ENCODE measurements at regions not wholly inside any gene's neighbourhood (a gene's known extent, or its start where the extent isn't known, plus 50 kb on each side); places are given as distances from the start of the nearest gene placed in this dataset.
A peak's percentile ranks its signal among the peaks of the same experiment; 100 is the strongest.

- no peaks in the 10 kb centered on the region for H3K9me2 ChIP-seq
- no peaks in the 10 kb centered on the region for H3K27me3 ChIP-seq (ENCODE audit: insufficient read depth)
- H3K9me3 ChIP-seq: no peaks in the 10 kb centered on the region
- no peaks in the 10 kb centered on the region for H3F3A ChIP-seq (replicated peaks; ENCODE audit: insufficient read depth)
- H3K4me2 ChIP-seq: no peak overlapping the region
- H3K27ac ChIP-seq (ENCODE audit: low read depth in 2 of 2, low read length in 1 of 2): peak overlapping the region in 1 of 2 experiments; percentile 60; a peak in 1 of 4 replicates
- no peak overlapping the region for H3K9ac ChIP-seq
- WGBS (ENCODE audit: low lambda C conversion rate): under 1% methylated on average over 6 of the region's 9 CpGs
- H3K4me1 ChIP-seq (ENCODE audit: control insufficient read depth in 1 of 2, insufficient read depth in 2 of 2, low read depth in 1 of 2, low read length in 1 of 2): peaks cover 0 to 29% of the 10 kb centered on the region in 2 experiments; a peak in 2 of 4 replicates
- H3K79me2 ChIP-seq (ENCODE audit: insufficient read depth): no peaks in the 10 kb centered on the region
- CTCF ChIA-PET: interaction anchor here (0.7 to 5.3 kb wide), 13 partner anchors 10 to 701 kb away, joined by 3 to 19 read pairs (median 4); no protein-coding TSS in a partner anchor
- peak; percentile 68 for DNase-seq
- no peak overlapping the region for H2AFZ ChIP-seq (ENCODE audit: low read depth)
- no peaks in the 10 kb centered on the region for H4K20me1 ChIP-seq (ENCODE audit: insufficient read depth)
- no peaks in the 10 kb centered on the region for H3K36me3 ChIP-seq (replicated peaks in 1 of 2; ENCODE audit: control insufficient read depth in 1 of 2, insufficient read depth in 2 of 2, low read length in 1 of 2)
- POLR2A ChIA-PET: no interaction called here
- no peak overlapping the region for H3K4me3 ChIP-seq (ENCODE audit: low read depth in 2 of 2, low read length in 1 of 2)
- TF ChIP-seq USF2 (IDR thresholded peaks at IDR 0.05; ENCODE audit: borderline replicate concordance, low read depth, low read length) (no peak), FOXJ3 (CRISPR knock-in tag; IDR thresholded peaks at IDR 0.05) (peak; percentile 25; the same call in 1 of the 2 replicates), ELF1 (IDR thresholded peaks at IDR 0.05) (no peak), MAX (IDR thresholded peaks at IDR 0.05; ENCODE audit: low read depth) (no peak), GATA2 (CRISPR knock-in tag; IDR thresholded peaks at IDR 0.05) (0 out of 2 replicates have a peak, but pooled peaks have one; percentile 16), IRF3 (IDR thresholded peaks at IDR 0.05; ENCODE audit: low read depth, low read length) (no peak), RAD21 (IDR thresholded peaks at IDR 0.05; ENCODE audit: low read length) (0 out of 2 replicates have a peak, but pooled peaks have one; percentile 12), MXI1 (IDR thresholded peaks at IDR 0.05; ENCODE audit: low read depth, low read length) (peak; percentile 40; the same call in 1 of the 2 replicates)
These were observed 271.0 kb downstream of the SKAP2 start for GRCh38 chr7:26593393-26593792.

DNA sequence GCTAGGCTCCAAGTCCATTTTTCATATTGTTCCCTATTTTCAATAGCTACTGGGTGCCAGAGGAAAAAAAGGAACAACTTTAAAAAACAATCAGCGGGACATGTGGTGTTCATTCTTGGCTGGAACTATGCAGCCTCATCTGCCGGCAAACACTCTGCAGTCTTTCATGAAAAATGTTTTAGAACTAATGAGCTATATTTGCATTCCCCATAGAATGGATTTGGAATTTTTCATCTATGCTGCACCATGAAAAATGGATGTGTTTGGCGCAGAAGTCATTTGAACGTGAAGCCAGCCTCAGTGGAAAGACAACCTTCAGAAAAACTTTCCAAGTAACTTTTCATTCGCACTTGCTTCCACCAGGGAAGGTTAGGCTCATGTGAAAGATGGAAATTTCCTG lies 270.5 kb downstream of the SKAP2 start:
- H3K9me2 ChIP-seq: no peaks in the 10 kb centered on the region
- no peaks in the 10 kb centered on the region for H3F3A ChIP-seq (replicated peaks; ENCODE audit: insufficient read depth)
- no peak for DNase-seq
- no peaks in the 10 kb centered on the region for H3K36me3 ChIP-seq (replicated peaks in 1 of 2; ENCODE audit: control insufficient read depth in 1 of 2, insufficient read depth in 2 of 2, low read length in 1 of 2)
- peaks cover 0 to 31% of the 10 kb centered on the region in 2 experiments; a peak in 2 of 4 replicates for H3K4me1 ChIP-seq (ENCODE audit: control insufficient read depth in 1 of 2, insufficient read depth in 2 of 2, low read depth in 1 of 2, low read length in 1 of 2)
- H3K27me3 ChIP-seq (ENCODE audit: insufficient read depth): no peaks in the 10 kb centered on the region
- no peak overlapping the region; a peak in 1 of 4 replicates for H3K27ac ChIP-seq (ENCODE audit: low read depth in 2 of 2, low read length in 1 of 2)
- no peak overlapping the region for H3K9ac ChIP-seq
- 60% methylated on average over 5 of the region's 5 CpGs for WGBS (ENCODE audit: low lambda C conversion rate)
- H3K79me2 ChIP-seq (ENCODE audit: insufficient read depth): no peaks in the 10 kb centered on the region
- H3K4me3 ChIP-seq (ENCODE audit: low read depth in 2 of 2, low read length in 1 of 2): no peak overlapping the region
- H3K9me3 ChIP-seq: no peaks in the 10 kb centered on the region
- H4K20me1 ChIP-seq (ENCODE audit: insufficient read depth): no peaks in the 10 kb centered on the region
- CTCF ChIA-PET: interaction anchor here (1.0 to 5.3 kb wide), 9 partner anchors 9 to 701 kb away, joined by 3 to 19 read pairs (median 4); no protein-coding TSS in a partner anchor
- H2AFZ ChIP-seq (ENCODE audit: low read depth): no peak overlapping the region
- POLR2A ChIA-PET: no interaction called here
- H3K4me2 ChIP-seq: no peak overlapping the region
- TF ChIP-seq CHD2 (IDR thresholded peaks at IDR 0.05; ENCODE audit: low read length, partially characterized antibody) (no peak), NRF1 (IDR thresholded peaks at IDR 0.05; ENCODE audit: low read depth, low read length) (no peak), RFX5 (IDR thresholded peaks at IDR 0.05; ENCODE audit: low read length) (no peak), RCOR1 (IDR thresholded peaks at IDR 0.05; ENCODE audit: low read length) (no peak), PBX3 (IDR thresholded peaks at IDR 0.05) (no peak), TEAD4 (IDR thresholded peaks at IDR 0.05; ENCODE audit: borderline replicate concordance, insufficient read depth) (no peak), RXRA (IDR thresholded peaks at IDR 0.05; ENCODE audit: borderline replicate concordance, low read depth) (no peak), USF2 (IDR thresholded peaks at IDR 0.05; ENCODE audit: borderline replicate concordance, low read depth, low read length) (no peak), ELF1 (IDR thresholded peaks at IDR 0.05) (no peak), MAX (IDR thresholded peaks at IDR 0.05; ENCODE audit: low read depth) (no peak), SIN3A (IDR thresholded peaks at IDR 0.05; ENCODE audit: borderline replicate concordance, low read depth, low read length) (no peak), TAF1 (IDR thresholded peaks at IDR 0.05; ENCODE audit: borderline replicate concordance, low read depth, low read length) (no peak), EP300 (IDR thresholded peaks at IDR 0.05; ENCODE audit: borderline replicate concordance in 1 of 2, low read depth in 1 of 2, low read length in 1 of 2) (no peak), RAD21 (IDR thresholded peaks at IDR 0.05; ENCODE audit: low read length) (no peak), USF1 (IDR thresholded peaks at IDR 0.05; ENCODE audit: borderline replicate concordance, low read depth) (no peak), YY1 (IDR thresholded peaks at IDR 0.05; ENCODE audit: low read depth) (no peak), GATA2 (CRISPR knock-in tag; IDR thresholded peaks at IDR 0.05) (no peak)

Measured in SK-N-SH (cell line).